NOMO-1 treated with DMSO at 0.1 percent for 48 hours (cell line): ENCODE measurements at regions not wholly inside any gene's neighbourhood (a gene's known extent, or its start where the extent isn't known, plus 50 kb on each side); places are given as distances from the start of the nearest gene placed in this dataset.
"Not testable (repeated sequence)": the region's sequence is repeated elsewhere in the genome, so short reads cannot be mapped to it uniquely, and the experiment has no call there.

Experiments
- DNase-seq: peaks from one replicate; lab custom pipeline; 2025; ENCODE audit not compliant: unreplicated experiment; lab: John Stamatoyannopoulos, UW

DNA sequence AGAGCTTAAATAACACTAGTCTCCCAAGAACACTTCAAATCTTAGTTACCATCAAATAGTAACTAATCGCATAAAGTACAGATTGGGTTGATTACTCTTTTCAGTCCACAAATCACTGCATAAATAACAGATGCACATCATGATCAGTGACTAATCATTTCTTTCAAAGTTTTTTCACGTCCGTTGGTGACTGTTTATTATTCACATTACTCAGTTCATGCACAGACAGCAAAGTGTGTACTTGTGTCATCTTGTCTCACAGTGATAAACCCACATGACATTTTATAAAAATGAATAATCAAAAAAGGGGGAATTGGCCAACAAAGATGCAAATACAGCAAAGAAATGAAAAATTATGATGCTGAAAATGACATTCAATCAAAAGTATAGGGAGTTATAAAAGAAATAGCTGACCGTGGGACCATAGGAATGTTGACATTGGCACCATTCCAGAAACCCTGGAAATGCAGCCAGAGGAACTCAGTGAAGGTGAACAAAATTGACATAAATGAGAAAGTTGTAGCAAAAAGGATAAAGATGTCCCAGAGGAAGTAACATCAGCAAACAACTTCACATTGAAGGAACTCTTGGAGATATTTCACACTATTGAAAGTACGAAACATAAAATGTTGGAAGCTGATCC is 161.5 kb downstream of the SOX3 start:
- DNase-seq = no peak

DNA sequence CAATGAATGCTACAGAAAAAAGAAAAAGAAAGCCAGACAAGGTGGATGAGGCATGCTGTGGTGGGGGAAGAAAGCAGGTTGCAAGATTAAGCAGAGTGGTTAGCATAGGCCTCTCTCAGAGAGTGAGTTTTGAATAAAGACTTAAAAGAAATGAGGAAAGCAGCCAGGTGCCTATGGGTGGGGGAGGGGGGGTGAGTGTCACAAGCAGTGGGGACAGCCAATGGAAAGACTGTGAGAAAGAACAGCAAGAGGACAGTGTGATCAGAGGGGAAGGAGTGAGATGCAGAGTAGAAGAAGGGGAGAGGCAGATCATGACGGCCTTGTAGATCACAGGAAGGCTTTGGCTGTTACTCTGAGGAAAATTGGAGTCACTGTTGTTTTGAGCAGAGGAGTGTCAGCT is 162.5 kb downstream of the SOX3 start:
- no peak for DNase-seq

DNA sequence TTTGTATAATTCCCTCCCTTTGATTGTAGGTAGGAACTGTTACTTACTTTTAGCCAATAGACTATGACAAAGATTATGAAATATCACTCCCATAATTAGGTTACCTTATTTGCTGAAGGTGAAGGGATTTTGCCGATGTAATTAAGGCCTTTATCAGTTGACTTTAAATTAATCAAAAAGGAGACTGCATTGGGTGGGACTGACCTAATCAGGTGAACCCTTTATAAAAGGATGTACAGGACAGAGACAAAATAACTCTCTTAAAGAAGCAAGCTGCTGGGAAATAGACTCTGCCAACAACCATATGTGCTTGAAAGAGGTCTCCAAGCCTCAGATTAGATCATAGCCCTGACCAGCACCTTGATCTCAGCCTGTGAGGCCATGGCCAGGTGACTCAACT is 167.6 kb downstream of the SOX3 start:
- no peak for DNase-seq

DNA sequence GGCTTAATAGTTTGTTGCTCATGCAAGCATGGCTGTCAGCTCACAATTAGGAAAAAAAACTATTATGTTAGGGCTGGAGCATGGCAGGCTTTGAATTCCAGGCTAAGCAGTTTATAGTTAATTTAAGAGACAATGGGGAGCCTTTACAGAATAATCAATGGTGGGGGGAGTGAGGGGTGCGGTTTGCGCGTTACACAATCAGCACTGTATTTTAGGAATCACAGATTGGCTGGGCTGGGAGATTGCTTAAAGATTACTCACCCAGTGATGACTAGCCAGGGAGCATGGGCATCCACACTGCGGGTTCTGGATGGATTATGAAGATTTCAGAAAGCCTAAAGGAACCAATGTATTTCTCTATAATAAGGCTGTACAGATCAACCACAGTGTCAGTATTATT is 186.6 kb downstream of the SOX3 start:
- no peak for DNase-seq

DNA sequence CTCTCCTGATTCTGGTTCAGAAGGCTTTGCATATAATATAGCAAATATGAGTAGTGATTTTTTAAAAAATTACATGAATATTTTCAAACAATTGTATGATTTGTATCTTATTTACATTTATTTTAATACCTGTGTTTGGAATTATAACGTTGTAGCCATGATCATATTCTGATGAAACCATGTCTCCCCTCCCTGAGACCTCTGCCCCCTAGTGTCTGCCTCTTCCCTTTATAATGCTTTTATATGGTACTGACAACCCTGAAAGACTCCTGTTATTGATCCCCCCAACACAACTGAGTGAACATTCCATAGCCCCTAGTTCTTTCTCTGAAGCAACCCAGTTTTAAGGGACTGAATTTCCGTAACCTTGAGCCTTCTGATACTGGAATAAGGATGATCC is 187.4 kb downstream of the SOX3 start:
- DNase-seq = no peak

DNA sequence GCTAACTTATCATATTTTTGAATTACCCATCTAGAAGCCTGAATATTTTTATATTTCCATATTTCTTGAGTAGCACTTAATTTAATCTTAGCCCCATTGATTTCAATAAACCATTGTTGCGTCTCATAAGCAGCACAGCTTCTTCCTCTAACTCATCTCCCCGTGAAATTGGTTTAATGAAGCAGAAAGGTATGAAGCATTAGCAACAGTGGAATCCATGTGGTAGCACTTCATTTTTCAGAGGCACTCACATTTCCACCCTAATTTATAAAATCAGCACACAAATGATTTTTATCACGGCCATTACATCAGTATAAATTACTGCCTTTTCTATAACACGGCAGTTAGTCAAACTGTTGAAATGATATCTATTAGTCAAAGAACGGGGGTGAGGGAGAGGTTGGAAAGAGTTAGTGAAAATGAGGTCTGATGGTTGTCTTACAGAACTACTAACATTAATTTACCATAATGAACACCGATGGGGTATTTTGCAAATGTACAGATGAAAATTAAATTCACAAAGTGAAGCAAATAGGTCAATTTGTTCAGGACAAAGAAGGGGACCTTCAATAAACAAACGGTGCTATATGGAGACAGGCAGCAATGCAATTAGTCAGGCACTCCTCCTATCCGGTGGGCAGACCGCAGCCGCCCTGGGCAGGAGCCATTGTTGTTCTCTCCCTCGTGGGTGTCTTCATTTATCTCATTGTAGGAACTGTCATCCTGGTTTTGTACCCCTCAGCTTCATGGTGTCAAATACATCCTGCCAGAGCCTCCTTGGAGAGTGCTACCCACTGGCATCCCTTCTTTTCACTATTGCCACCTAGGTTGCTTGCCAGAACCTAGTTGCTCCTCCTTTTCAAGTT is 205.7 kb downstream of the SOX3 start:
- DNase-seq = no peak

DNA sequence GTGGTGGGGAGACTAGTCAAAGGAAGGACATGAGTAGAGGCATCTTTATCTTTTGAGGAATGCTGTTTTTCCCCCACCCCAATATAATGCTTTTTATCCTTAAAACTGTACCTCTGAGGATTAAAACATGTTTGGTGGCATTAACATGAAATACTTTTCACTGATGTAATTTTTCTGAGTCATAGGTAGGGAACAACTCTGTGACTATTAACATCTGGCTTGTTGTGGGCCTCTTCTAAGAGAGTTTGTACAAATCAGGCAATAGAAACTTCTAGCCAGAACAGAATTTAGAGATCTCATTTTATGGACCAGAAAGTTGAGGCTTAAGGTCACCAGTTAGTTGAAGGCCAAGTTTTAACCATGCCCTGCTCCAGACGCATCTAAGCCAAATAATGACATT is 207.6 kb downstream of the SOX3 start:
- DNase-seq = no peak

DNA sequence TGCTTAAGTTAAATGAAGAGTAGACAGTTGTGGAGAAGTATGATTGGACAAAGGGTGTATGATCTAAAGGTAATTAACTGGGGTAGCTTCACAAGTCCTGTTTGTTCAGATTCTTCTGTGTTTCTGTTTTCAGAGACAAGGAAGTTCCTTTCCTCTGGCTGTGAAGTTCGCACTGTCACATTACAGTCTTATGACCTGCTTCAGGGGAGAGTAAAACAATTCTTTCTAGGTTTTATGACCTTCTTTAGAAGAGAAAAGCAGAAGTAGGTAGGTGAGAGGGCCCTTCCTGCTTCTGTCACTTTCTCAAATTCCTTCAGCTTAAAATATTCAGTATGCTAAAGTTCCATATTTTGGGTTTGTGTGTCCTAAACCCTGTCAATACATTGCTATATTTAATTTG is 211.9 kb downstream of the SOX3 start:
- DNase-seq = no peak

DNA sequence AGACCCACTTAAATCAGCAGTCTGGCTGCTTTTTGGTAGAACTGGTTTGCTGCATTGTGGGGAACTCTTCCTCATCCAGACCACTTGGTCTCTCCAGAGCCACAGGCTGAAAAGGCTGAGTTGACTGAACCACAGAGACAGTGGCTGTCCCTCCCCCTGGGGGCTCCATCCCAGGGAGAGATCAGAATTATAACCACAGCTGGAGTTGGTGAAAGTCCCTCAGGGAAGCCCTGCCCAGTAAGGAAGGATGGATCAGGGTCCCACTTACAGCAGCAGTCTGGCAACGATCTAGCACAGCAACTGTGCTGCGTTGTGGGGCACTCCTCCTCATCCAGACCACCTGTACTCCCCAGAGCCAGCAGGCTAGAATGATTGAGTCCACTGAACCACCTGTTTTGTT is 212.7 kb downstream of the SOX3 start:
- DNase-seq = no peak

DNA sequence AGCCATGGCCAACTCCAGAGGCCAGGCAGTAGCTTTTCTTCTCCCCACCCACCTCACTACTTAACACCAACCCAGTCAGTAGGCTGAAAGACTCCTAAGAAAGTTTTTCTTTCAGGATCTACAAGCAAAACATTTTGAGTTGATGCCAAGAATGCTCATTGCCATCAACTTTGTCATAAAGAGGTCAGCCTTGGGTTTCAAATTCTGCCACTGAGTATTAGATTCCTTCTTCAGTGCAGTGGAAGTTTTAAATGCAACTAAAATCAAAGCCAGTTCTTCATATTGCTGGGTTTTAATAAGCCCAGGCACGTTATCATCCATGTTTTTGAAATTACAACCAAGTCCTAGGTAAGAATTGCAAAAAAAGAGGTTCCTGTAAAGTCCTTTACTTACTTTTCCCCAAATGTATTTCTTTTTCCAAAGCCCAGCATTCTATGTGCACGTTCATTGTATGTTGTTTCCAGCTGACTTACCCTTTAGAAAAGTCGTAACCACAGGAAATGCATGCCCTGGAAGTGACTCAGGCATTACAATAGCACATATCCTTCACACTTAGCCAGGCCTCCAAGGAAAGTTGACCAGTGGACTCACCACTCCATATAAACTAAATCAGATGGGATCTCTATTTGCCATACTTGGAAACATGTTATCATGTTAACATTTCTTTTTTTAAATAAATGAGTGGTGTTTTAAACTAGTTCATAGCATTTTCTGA is 229.9 kb downstream of the SOX3 start:
- DNase-seq = no peak

DNA sequence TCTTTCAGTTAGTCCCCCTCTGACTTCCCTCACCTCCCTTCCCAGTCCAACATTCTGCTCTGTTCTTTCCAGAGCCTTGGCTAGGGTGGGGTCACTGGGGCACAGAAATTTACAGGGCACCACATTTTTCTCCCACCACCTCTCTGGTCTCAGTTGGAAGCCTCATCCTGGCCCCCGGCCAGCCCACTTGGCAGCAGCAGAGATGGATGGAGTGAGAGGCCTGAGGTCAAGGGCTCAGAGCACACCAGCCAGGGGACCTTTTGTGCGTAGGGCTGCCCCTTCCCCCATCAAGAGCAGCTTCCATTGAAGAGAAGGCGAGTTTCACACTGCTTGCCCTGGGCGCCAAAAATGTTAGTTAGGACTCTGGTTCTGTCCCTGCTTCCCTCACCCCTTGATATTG is 230.9 kb downstream of the SOX3 start:
- DNase-seq = no peak

DNA sequence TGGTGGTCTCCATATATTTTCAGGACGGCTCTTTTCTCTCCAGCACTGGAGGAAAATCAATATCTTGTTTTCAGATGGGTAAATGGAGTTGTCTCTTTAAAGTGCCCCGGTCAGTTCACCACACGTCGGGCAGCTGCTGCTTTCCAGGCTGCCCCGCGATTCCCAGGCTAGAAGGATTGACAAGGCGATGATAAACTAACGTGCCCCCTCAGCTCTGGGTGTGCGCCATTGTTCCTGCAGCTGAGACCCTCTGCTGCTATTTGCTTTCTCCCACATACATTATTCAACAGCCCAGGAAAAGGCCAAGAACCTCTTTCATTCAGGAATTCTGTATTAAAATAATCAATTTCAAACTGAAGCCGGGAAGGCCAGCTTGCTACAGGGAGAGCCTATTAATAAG is 254.5 kb downstream of the SOX3 start:
- no peak for DNase-seq

DNA sequence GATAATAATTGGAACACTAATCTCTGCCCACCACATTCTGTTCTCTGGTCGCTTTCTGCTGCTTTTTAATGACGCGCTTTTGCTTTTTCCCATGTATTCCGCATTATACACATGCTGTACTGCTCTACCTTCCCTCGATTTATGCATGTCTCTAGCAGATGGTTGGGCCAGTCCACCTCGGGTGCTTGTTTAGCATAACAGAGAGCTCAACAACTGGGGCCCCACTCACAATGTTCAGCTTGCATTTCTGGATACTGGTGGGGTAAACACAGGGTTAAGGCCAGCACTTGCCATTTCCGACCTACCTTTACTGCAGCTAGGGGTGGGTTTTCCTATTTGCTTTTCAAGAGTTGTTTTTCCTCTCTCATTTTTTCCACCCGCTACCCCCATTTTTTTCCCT is 255.8 kb downstream of the SOX3 start:
- no peak for DNase-seq

DNA sequence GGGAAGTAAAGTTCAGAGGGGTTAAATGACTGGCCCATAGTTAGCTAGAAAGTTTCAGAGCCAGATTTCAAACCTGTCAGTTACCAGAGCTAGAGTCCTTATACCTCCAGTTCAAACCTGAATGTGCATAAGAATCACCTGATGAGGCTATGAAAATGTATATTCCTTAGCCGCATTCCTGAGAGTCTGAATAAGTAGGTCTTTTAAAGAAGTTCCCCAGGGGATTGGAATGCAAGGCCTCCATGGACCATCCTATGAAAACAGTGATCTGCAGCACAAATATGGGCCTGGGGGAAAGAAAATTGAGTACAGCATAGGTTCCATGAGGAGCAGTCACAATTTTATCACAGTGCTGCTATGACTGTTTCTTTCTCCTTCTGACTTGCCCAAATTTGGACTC is 263.9 kb upstream of the CXorf66 start:
- no peak for DNase-seq

DNA sequence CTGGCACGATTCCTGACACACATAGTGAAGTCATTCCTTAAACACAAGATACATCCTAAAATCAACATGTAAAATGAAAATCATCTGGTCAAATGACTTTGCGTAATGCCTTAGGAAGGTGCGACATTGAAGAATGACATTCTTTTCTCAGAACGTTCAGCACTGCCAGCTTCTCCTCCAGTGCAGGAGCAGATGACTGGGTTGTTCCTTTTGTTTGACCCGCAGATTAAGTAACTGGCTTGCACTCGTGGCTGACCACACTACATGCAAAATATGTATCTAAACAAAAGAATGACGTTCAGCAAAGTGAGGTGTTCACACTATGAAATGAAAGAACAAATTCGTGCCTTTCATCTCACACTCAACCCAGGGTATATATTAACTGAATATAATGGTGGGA is 260.7 kb upstream of the CXorf66 start:
- DNase-seq = not testable (repeated sequence)

DNA sequence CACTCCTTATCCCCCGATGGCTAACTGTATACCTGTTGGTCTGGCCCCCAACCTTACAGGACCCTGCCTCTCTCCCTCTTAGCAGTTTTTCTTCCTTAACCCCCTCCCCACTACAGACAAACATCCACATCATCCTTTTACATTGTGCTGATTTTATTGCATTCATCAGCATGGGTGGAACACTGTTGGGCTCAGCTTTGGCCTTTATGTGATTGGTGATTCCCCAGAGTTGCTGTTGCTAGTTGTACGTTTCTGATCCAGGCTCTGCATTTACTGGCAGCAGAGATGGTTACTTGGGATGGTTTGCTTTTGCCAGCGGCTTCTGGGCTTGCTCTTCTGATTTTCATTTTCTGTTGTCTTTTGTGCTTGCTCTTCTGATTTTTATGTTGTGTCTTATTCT is 250.6 kb upstream of the CXorf66 start:
- DNase-seq = not testable (repeated sequence)

DNA sequence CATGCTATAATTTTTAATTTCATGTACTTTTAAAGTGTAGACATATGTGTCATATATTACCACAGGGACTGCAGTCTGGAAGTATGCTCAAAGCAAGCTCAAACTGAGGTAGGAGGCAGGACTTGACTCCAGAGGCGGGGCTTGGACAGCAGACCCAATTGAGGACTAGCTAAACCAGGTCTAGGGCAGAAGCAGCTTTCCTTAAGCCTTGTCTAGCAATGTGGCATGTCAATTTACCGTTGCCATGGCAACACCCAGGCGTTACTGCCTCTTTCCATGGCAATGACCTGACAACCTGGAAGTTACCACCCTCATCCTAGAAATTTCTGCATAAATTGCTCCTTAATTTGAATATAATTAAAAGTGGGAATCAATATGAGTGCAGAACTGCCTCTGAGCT is 249.2 kb upstream of the CXorf66 start:
- DNase-seq = not testable (repeated sequence)

DNA sequence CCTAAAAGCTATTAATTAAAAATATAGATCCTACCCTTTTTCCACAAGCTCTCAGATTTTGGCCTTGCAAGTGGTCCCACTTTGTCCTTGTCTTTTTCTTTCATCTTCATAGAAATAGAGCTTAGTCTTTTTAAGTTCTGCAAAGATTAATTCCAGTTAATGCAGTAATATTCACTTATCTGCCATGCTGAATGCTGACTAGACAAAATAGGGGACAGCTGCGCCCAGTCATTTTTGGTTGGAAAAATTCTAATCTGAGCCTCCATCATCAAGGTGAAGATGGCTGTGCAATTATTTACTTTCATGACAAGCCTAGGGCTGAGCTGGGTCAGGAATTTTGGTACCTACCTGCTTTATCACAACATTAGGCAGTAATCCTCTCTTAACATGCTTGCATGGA is 241.3 kb upstream of the CXorf66 start:
- DNase-seq = no peak

DNA sequence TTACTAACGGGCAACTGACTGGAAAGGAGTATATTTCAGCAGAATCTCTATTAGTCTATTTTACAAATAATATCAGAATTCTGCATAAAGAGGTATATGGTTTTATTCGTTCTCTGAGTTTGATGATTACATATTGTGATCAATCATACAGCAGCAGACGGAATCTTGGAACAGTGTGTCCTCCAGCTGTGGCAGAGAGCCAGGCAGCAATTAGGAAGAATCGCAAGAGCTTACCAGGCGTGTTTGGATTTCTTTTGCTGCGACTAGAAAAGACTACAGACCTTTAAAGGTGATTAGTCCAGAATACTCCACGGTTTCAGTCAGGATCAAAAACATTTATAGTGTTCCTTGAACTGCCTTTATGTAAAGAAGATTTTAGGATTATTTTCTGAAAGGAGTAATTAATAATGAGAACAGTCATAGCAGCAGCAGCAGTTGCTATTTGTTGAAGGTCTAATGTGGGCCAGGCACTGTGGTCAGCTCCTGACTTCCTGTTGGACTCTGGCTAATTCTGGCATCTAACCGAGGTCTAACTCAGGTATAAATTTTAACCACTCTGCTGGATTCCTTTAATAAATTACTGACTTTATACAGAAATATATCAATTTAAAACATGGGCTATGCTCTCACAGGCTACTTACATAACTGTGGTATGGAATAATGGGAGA is 225.3 kb upstream of the CXorf66 start:
- DNase-seq = no peak

DNA sequence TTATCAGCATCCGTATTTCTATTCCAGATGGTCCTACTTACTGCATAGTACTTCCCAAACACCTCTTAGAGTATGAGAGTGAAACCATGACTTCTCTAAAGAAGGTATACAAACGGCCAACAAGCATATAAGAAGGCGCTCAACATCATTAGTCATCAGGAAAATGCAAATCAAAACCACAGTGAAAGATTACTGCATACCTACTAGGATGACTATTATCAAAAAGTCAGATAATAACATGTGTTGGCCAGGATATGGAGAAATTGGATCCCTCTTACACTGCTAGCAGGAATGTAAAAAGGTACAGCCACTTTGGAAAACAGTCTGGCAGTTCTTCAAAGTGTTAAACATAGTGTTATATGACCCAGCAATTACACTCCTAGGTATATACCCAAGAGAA is 215.3 kb upstream of the CXorf66 start:
- no peak for DNase-seq

DNA sequence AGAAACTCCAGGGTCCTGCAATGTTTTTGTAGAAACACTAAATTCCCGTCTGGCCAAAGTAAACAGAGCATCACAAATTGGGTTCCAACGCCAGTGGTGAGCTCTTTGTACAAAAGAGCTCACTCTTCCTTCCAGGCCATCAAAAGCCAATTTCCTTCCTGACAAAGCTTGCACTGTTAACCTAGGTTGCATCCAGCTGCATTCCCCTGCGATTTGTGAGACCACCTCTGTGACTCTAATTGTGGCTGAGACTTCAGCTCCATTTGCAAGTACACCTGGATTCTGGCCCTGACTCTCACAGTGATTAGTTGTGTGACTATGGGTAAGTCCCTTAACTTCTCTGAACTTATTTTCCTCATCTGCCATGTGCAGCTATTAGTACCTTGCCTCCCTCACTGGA is 212.5 kb upstream of the CXorf66 start:
- DNase-seq = no peak

DNA sequence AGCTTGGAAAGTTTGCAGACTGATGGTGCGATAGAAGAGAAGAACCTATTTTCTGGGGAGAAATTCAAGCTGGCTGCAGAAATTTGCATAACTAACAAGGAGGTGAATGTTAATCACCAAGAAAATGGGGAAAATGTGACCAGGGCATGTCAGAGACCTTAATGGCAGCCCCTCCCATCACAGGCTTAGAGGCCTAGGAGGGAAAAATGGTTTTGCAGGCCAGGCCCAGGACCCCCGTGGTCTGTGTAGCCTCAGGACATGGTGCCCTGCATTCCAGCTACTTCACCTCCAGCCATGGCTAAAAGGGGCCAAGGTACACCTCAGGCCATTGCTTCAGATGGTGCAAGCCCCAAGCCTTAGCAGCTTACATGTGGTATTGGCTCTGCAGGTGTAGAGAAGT is 207.1 kb upstream of the CXorf66 start:
- no peak for DNase-seq
